ENCODE measurements at regions not wholly inside any gene's neighbourhood (a gene's known extent, or its start where the extent isn't known, plus 50 kb on each side); places are given as distances from the start of the nearest gene placed in this dataset.

DNA sequence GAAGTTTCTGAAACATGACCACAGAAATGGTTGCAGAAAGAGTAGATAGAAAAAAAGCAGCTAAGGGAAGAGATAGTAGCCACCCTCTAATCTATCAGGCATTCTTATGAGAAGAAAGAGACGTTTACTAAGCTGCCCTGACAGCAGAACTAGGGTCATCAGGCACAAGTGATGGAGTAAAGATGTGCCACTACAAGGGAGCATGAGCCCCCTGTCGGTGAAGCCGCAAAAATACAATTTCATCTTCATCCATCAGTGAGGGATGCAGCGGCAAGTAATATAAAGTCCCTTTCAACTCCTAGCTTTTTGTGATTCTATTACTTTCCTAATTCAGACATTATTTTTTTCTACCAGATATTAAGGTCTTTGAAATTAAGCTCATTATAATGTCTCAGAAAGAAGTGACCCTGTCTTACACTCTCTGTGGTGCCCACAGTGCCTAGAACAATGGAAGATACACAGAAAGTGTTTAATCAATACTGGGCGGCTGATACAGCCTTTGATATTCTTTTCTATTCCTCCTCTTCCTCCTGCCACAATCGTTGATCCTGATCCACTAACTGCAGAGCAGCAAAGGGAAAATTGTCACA is 651.6 kb downstream of the NTRK3 start:
- peak; percentile 53 for DNase-seq
- no peaks in the 10 kb centered on the region for H3K79me2 ChIP-seq (ENCODE audit: control insufficient read depth, insufficient read depth, low read length)
- H3K9ac ChIP-seq (ENCODE audit: low read length) = no peak overlapping the region
- H3K23ac ChIP-seq (ENCODE audit: low read length) = no peak overlapping the region
- H2BK120ac ChIP-seq (ENCODE audit: low read depth, low read length) = no peak overlapping the region
- H3K27ac ChIP-seq (ENCODE audit: low read depth, low read length) = no peak overlapping the region
- no peak overlapping the region for H4K5ac ChIP-seq (ENCODE audit: low read length)
- H3K56ac ChIP-seq (ENCODE audit: low read length) = no peak overlapping the region
- H3K4me3 ChIP-seq (ENCODE audit: low read length) = no peak overlapping the region
- H3K4ac ChIP-seq (ENCODE audit: low read depth, low read length) = no peak overlapping the region
- H3K4me1 ChIP-seq (ENCODE audit: control insufficient read depth, low read depth, low read length) = no peaks in the 10 kb centered on the region
- H3K27me3 ChIP-seq (ENCODE audit: insufficient read depth, low read length, poor library complexity) = no peaks in the 10 kb centered on the region
- H2AK5ac ChIP-seq (ENCODE audit: low read length) = no peak overlapping the region
- no CpG with 5 or more reads among the region's 6 CpGs for whole genome bisulfite sequencing (ENCODE audit: extremely low coverage, insufficient coverage, low lambda C conversion rate)
- H3K4me2 ChIP-seq (ENCODE audit: low read length) = no peak overlapping the region
- no peaks in the 10 kb centered on the region for H3K36me3 ChIP-seq (ENCODE audit: control insufficient read depth, insufficient read depth, low read length)
- no peaks in the 10 kb centered on the region for H3K79me1 ChIP-seq (ENCODE audit: low read length)
- no peak overlapping the region for H2BK5ac ChIP-seq (ENCODE audit: low read length)
- H4K8ac ChIP-seq (ENCODE audit: low read depth, low read length) = no peak overlapping the region
- no peak overlapping the region for H2BK15ac ChIP-seq (replicated peaks; ENCODE audit: low read depth)
- no peak overlapping the region for H3K18ac ChIP-seq (ENCODE audit: low read length)

GRCh38 chr15:87602371-87602770 is 654.2 kb downstream of the NTRK3 start:
- no peak for DNase-seq
- Histone ChIP-seq H2BK15ac (replicated peaks; ENCODE audit: low read depth) (no peak overlapping the region), H3K36me3 (ENCODE audit: control insufficient read depth, insufficient read depth, low read length) (no peaks in the 10 kb centered on the region), H3K4ac (ENCODE audit: low read depth, low read length) (no peak overlapping the region), H3K27ac (ENCODE audit: low read depth, low read length) (no peak overlapping the region), H2AK5ac (ENCODE audit: low read length) (no peak overlapping the region), H4K5ac (ENCODE audit: low read length) (no peak overlapping the region), H4K8ac (ENCODE audit: low read depth, low read length) (no peak overlapping the region), H3K79me1 (ENCODE audit: low read length) (no peaks in the 10 kb centered on the region), H2BK5ac (ENCODE audit: low read length) (no peak overlapping the region), H3K27me3 (ENCODE audit: insufficient read depth, low read length, poor library complexity) (no peaks in the 10 kb centered on the region), H3K79me2 (ENCODE audit: control insufficient read depth, insufficient read depth, low read length) (no peaks in the 10 kb centered on the region), H3K56ac (ENCODE audit: low read length) (no peak overlapping the region), H3K4me1 (ENCODE audit: control insufficient read depth, low read depth, low read length) (no peaks in the 10 kb centered on the region), H3K9ac (ENCODE audit: low read length) (no peak overlapping the region), H3K18ac (ENCODE audit: low read length) (no peak overlapping the region), H3K4me3 (ENCODE audit: low read length) (no peak overlapping the region), H3K23ac (ENCODE audit: low read length) (no peak overlapping the region), H3K4me2 (ENCODE audit: low read length) (no peak overlapping the region), H2BK120ac (ENCODE audit: low read depth, low read length) (no peak overlapping the region)
- WGBS (ENCODE audit: extremely low coverage, insufficient coverage, low lambda C conversion rate) = no CpG with 5 or more reads among the region's 1 CpG

- Histone ChIP-seq H3K27ac (ENCODE audit: low read depth, low read length) (no peak overlapping the region), H2AK5ac (ENCODE audit: low read length) (no peak overlapping the region), H3K56ac (ENCODE audit: low read length) (no peak overlapping the region), H3K27me3 (ENCODE audit: insufficient read depth, low read length, poor library complexity) (no peaks in the 10 kb centered on the region), H3K4me2 (ENCODE audit: low read length) (no peak overlapping the region), H3K79me1 (ENCODE audit: low read length) (no peaks in the 10 kb centered on the region), H3K9ac (ENCODE audit: low read length) (no peak overlapping the region), H3K23ac (ENCODE audit: low read length) (no peak overlapping the region), H4K5ac (ENCODE audit: low read length) (no peak overlapping the region), H3K4me1 (ENCODE audit: control insufficient read depth, low read depth, low read length) (no peaks in the 10 kb centered on the region), H2BK5ac (ENCODE audit: low read length) (no peak overlapping the region), H3K79me2 (ENCODE audit: control insufficient read depth, insufficient read depth, low read length) (no peaks in the 10 kb centered on the region), H2BK120ac (ENCODE audit: low read depth, low read length) (no peak overlapping the region), H2BK15ac (replicated peaks; ENCODE audit: low read depth) (no peak overlapping the region), H4K8ac (ENCODE audit: low read depth, low read length) (no peak overlapping the region), H3K36me3 (ENCODE audit: control insufficient read depth, insufficient read depth, low read length) (no peaks in the 10 kb centered on the region), H3K4me3 (ENCODE audit: low read length) (no peak overlapping the region), H3K18ac (ENCODE audit: low read length) (no peak overlapping the region), H3K4ac (ENCODE audit: low read depth, low read length) (no peak overlapping the region)
- DNase-seq = no peak
- WGBS (ENCODE audit: extremely low coverage, insufficient coverage, low lambda C conversion rate) = no CpG with 5 or more reads among the region's 4 CpGs
Observed at GRCh38 chr15:87599616-87600015, 656.9 kb downstream of the NTRK3 start.

GRCh38 chr15:87597346-87598052 is 659.0 kb downstream of the NTRK3 start:
- Histone ChIP-seq H3K4me2 (ENCODE audit: low read length) (no peak overlapping the region), H3K79me1 (ENCODE audit: low read length) (no peaks in the 10 kb centered on the region), H2AK5ac (ENCODE audit: low read length) (no peak overlapping the region), H3K27me3 (ENCODE audit: insufficient read depth, low read length, poor library complexity) (no peaks in the 10 kb centered on the region), H3K23ac (ENCODE audit: low read length) (no peak overlapping the region), H3K9ac (ENCODE audit: low read length) (no peak overlapping the region), H3K18ac (ENCODE audit: low read length) (no peak overlapping the region), H4K8ac (ENCODE audit: low read depth, low read length) (no peak overlapping the region), H4K5ac (ENCODE audit: low read length) (no peak overlapping the region), H2BK5ac (ENCODE audit: low read length) (no peak overlapping the region), H3K4ac (ENCODE audit: low read depth, low read length) (no peak overlapping the region), H3K27ac (ENCODE audit: low read depth, low read length) (no peak overlapping the region), H3K79me2 (ENCODE audit: control insufficient read depth, insufficient read depth, low read length) (no peaks in the 10 kb centered on the region), H3K36me3 (ENCODE audit: control insufficient read depth, insufficient read depth, low read length) (no peaks in the 10 kb centered on the region), H2BK15ac (replicated peaks; ENCODE audit: low read depth) (no peak overlapping the region), H3K56ac (ENCODE audit: low read length) (no peak overlapping the region), H3K4me3 (ENCODE audit: low read length) (no peak overlapping the region), H3K4me1 (ENCODE audit: control insufficient read depth, low read depth, low read length) (no peaks in the 10 kb centered on the region), H2BK120ac (ENCODE audit: low read depth, low read length) (no peak overlapping the region)
- DNase-seq = peak; percentile 27
- no CpG with 5 or more reads among the region's 2 CpGs for WGBS (ENCODE audit: extremely low coverage, insufficient coverage, low lambda C conversion rate)

- Histone ChIP-seq H4K5ac (ENCODE audit: low read length) (no peak overlapping the region), H2BK5ac (ENCODE audit: low read length) (no peak overlapping the region)
- peak; percentile 56 for DNase-seq
Observed at GRCh38 chr15:87591582-87591981, 665.0 kb downstream of the NTRK3 start.

DNA sequence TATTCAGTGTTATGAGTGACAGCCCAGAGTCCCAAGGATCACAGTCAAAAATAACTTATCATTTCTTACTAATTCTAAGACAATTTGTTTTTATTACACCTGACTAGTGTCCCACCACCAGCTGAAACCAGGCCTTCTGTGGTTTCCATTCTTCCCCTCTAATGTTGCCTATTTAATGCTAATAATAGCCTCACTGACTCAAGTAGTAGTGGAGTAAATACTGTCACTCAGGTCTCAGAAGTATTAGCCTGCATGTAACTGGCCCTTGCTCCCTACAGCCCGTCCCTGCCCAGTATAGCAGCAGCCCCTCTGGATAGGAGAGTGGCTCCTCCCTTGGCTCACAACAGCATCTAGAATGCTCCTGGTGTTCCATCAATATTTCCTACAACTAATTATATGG is 665.5 kb downstream of the NTRK3 start:
- no peak overlapping the region for H3K27ac ChIP-seq (ENCODE audit: low read depth, low read length)
- H3K4me3 ChIP-seq (ENCODE audit: low read length) = no peak overlapping the region
- H2BK120ac ChIP-seq (ENCODE audit: low read depth, low read length) = no peak overlapping the region
- no CpG with 5 or more reads among the region's 1 CpG for WGBS (ENCODE audit: extremely low coverage, insufficient coverage, low lambda C conversion rate)
- no peaks in the 10 kb centered on the region for H3K36me3 ChIP-seq (ENCODE audit: control insufficient read depth, insufficient read depth, low read length)
- H4K8ac ChIP-seq (ENCODE audit: low read depth, low read length) = no peak overlapping the region
- no peak overlapping the region for H2AK5ac ChIP-seq (ENCODE audit: low read length)
- H2BK5ac ChIP-seq (ENCODE audit: low read length) = no peak overlapping the region
- H3K79me2 ChIP-seq (ENCODE audit: control insufficient read depth, insufficient read depth, low read length) = no peaks in the 10 kb centered on the region
- H3K4me2 ChIP-seq (ENCODE audit: low read length) = no peak overlapping the region
- no peak overlapping the region for H2BK15ac ChIP-seq (replicated peaks; ENCODE audit: low read depth)
- no peak overlapping the region for H3K9ac ChIP-seq (ENCODE audit: low read length)
- no peak overlapping the region for H3K56ac ChIP-seq (ENCODE audit: low read length)
- no peak for DNase-seq
- no peak overlapping the region for H3K23ac ChIP-seq (ENCODE audit: low read length)
- H3K18ac ChIP-seq (ENCODE audit: low read length) = no peak overlapping the region
- H3K4ac ChIP-seq (ENCODE audit: low read depth, low read length) = no peak overlapping the region
- H4K5ac ChIP-seq (ENCODE audit: low read length) = no peak overlapping the region
- no peaks in the 10 kb centered on the region for H3K79me1 ChIP-seq (ENCODE audit: low read length)
- no peaks in the 10 kb centered on the region for H3K4me1 ChIP-seq (ENCODE audit: control insufficient read depth, low read depth, low read length)
- H3K27me3 ChIP-seq (ENCODE audit: insufficient read depth, low read length, poor library complexity) = no peaks in the 10 kb centered on the region

More at GRCh38 chr15:87591582-87591981, 665.0 kb downstream of the NTRK3 start:
- Histone ChIP-seq H4K8ac (ENCODE audit: low read depth, low read length) (no peak overlapping the region), H3K56ac (ENCODE audit: low read length) (no peak overlapping the region), H3K4me1 (ENCODE audit: control insufficient read depth, low read depth, low read length) (no peaks in the 10 kb centered on the region), H3K27ac (ENCODE audit: low read depth, low read length) (no peak overlapping the region), H3K4me3 (ENCODE audit: low read length) (no peak overlapping the region), H2AK5ac (ENCODE audit: low read length) (no peak overlapping the region), H3K4me2 (ENCODE audit: low read length) (no peak overlapping the region), H3K18ac (ENCODE audit: low read length) (no peak overlapping the region), H3K79me1 (ENCODE audit: low read length) (no peaks in the 10 kb centered on the region), H3K9ac (ENCODE audit: low read length) (no peak overlapping the region), H3K36me3 (ENCODE audit: control insufficient read depth, insufficient read depth, low read length) (no peaks in the 10 kb centered on the region), H2BK15ac (replicated peaks; ENCODE audit: low read depth) (no peak overlapping the region), H3K79me2 (ENCODE audit: control insufficient read depth, insufficient read depth, low read length) (no peaks in the 10 kb centered on the region), H3K27me3 (ENCODE audit: insufficient read depth, low read length, poor library complexity) (no peaks in the 10 kb centered on the region), H2BK120ac (ENCODE audit: low read depth, low read length) (no peak overlapping the region), H3K23ac (ENCODE audit: low read length) (no peak overlapping the region), H3K4ac (ENCODE audit: low read depth, low read length) (no peak overlapping the region)
- WGBS (ENCODE audit: extremely low coverage, insufficient coverage, low lambda C conversion rate) = no CpG with 5 or more reads among the region's 2 CpGs

Data from mesendoderm (in vitro differentiated cells).